ENCODE measurements at regions not wholly inside any gene's neighbourhood (a gene's known extent, or its start where the extent isn't known, plus 50 kb on each side); places are given as distances from the start of the nearest gene placed in this dataset.

- TF ChIP-seq, protein P1, sequence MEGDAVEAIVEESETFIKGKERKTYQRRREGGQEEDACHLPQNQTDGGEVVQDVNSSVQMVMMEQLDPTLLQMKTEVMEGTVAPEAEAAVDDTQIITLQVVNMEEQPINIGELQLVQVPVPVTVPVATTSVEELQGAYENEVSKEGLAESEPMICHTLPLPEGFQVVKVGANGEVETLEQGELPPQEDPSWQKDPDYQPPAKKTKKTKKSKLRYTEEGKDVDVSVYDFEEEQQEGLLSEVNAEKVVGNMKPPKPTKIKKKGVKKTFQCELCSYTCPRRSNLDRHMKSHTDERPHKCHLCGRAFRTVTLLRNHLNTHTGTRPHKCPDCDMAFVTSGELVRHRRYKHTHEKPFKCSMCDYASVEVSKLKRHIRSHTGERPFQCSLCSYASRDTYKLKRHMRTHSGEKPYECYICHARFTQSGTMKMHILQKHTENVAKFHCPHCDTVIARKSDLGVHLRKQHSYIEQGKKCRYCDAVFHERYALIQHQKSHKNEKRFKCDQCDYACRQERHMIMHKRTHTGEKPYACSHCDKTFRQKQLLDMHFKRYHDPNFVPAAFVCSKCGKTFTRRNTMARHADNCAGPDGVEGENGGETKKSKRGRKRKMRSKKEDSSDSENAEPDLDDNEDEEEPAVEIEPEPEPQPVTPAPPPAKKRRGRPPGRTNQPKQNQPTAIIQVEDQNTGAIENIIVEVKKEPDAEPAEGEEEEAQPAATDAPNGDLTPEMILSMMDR (conservative IDR thresholded peaks at IDR 0.05; ENCODE audit: low read depth, low read length) = no peak
- TF ChIP-seq EZH2 (IDR thresholded peaks at IDR 0.05; ENCODE audit: low read length, unreplicated experiment) (no peak), EZH2phosphoT487 (IDR thresholded peaks at IDR 0.05; ENCODE audit: borderline replicate concordance, low read length) (no peak)
Measured at GRCh38 chr2:195057001-195057400, 600.0 kb upstream of the SLC39A10 start.
